Astrocyte of the cerebellum (primary cell): ENCODE measurements at regions not wholly inside any gene's neighbourhood (a gene's known extent, or its start where the extent isn't known, plus 50 kb on each side); places are given as distances from the start of the nearest gene placed in this dataset.
"Not testable (repeated sequence)": the region's sequence is repeated elsewhere in the genome, so short reads cannot be mapped to it uniquely, and the experiment has no call there.

Source experiments
- DNase-seq: peaks from one replicate; pipeline ENCODE4 v3.0.0-alpha.2; 2011; ENCODE audit warnings: low read depth
- H3K4me3 ChIP-seq: 2 replicates; pipeline ENCODE4 v1.5.1; 2011; ENCODE audit warnings: mild to moderate bottlenecking, low read depth, low read length, moderate library complexity
- CTCF ChIP-seq: IDR thresholded peaks from 2 replicates; pipeline ENCODE4 v1.5.1; 2012; ENCODE audit warnings: low read length, low read depth, moderate library complexity, mild to moderate bottlenecking; ENCODE audit errors: missing control alignments
- in situ Hi-C: cut with HindIII; loops from 2 replicates; pipeline ENCODE4 v1.10.0; 2017; ENCODE audit warnings: low sequenced_read_pairs

GRCh38 chr4:53941331-53941730, 123.1 kb downstream of the CHIC2 start:
- in situ Hi-C loops = no loop called here
- TF ChIP-seq CTCF = no peak
- no peak for DNase-seq
- no peak overlapping the region for H3K4me3 ChIP-seq

DNA sequence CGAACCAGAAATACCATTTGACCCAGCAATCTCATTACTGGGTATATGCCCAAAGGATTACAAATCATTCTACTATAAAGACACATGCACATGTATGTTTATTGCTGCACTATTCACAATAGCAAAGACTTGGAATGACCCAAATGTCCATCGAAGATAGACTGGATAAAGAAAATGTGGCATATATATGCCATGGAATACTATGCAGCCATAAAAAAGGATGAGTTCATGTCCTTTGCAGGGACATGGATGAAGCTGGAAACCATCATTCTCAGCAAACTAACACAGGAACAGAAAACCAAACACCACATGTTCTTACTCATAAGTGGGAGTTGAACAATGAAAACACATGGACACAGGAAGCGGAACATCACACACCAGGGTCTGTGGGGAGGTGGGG, 124.5 kb downstream of the CHIC2 start:
- not testable (repeated sequence) for DNase-seq, H3K4me3 ChIP-seq
- in situ Hi-C loops = loop anchor here (10.0 kb wide), 1 partner anchor 275 kb away; no protein-coding TSS in a partner anchor

- in situ Hi-C loops = loop anchor here (10.0 kb wide), 1 partner anchor 277 kb away; no protein-coding TSS in a partner anchor
- TF ChIP-seq CTCF = no peak
- H3K4me3 ChIP-seq = no peak overlapping the region
- DNase-seq = peak; percentile 81
These were observed 126.5 kb downstream of the CHIC2 start for GRCh38 chr4:53937918-53938317.

GRCh38 chr4:53937327-53937726, 127.1 kb downstream of the CHIC2 start:
- no peak for TF ChIP-seq CTCF
- in situ Hi-C loops = loop anchor here (10.0 kb wide), 1 partner anchor 277 kb away; no protein-coding TSS in a partner anchor
- no peak overlapping the region for H3K4me3 ChIP-seq
- DNase-seq = no peak

GRCh38 chr4:53935780-53936179, 128.6 kb downstream of the CHIC2 start:
- DNase-seq = no peak
- in situ Hi-C loops = loop anchor here (10.0 kb wide), 1 partner anchor 279 kb away; no protein-coding TSS in a partner anchor
- no peak overlapping the region for H3K4me3 ChIP-seq
- TF ChIP-seq CTCF = no peak

- TF ChIP-seq CTCF = no peak
- in situ Hi-C loops = loop anchor here (10.0 kb wide), 1 partner anchor 282 kb away; no protein-coding TSS in a partner anchor
- peak; percentile 99 for DNase-seq
- H3K4me3 ChIP-seq = no peak overlapping the region
These were observed 131.4 kb downstream of the CHIC2 start for GRCh38 chr4:53932796-53933610.

GRCh38 chr4:53931461-53931961, 132.9 kb downstream of the CHIC2 start:
- H3K4me3 ChIP-seq = no peak overlapping the region
- in situ Hi-C loops = loop anchor here (10.0 kb wide), 1 partner anchor 283 kb away; no protein-coding TSS in a partner anchor
- DNase-seq = no peak
- no peak for TF ChIP-seq CTCF
